Pancreas (tissue), 10 donors: ENCODE measurements at regions not wholly inside any gene's neighbourhood (a gene's known extent, or its start where the extent isn't known, plus 50 kb on each side); places are given as distances from the start of the nearest gene placed in this dataset.

Source experiments
- ATAC-seq, 4 donors: fragments of 200-7000 bp; cut with Tn5 transposase; one replicate each; pipeline versions ENCODE4 v1.8.0 to v1.9.1; 2020; ENCODE audit warnings: mild to moderate bottlenecking in 4 of 4, moderate library complexity in 4 of 4
- DNase-seq, 6 donors: peaks; one replicate each; pipeline ENCODE4 v3.0.0-alpha.2; 2020
- FAIRE-seq: peaks from 2 replicates; lab custom pipeline; 2012; peaks lifted over from hg19 to GRCh38; lab: Jason Lieb, UNC
- H3K27ac ChIP-seq, 4 donors: fragments of 200-600 bp; sonication (generic); 1 replicate in 3 of 4; 2 replicates in 1 of 4; pipeline versions ENCODE4 v1.5.0 to v1.8.0; 2020
- H3K27me3 ChIP-seq, 4 donors: fragments of 200-600 bp; one replicate each; pipeline ENCODE4 v1.8.0; 2021
- H3K36me3 ChIP-seq, 3 donors: fragments of 200-600 bp; sonication (generic) in 1 of 3; one replicate each; pipeline versions ENCODE4 v1.5.0 to v1.8.0; 2020 to 2021
- H3K4me1 ChIP-seq, 3 donors: fragments of 200-600 bp; one replicate each; pipeline ENCODE4 v1.8.0; 2021
- H3K4me3 ChIP-seq, 4 donors: fragments of 200-600 bp; sonication (generic) in 2 of 4; one replicate each; pipeline versions ENCODE4 v1.5.0 to v1.8.0; 2020 to 2021
- H3K9me3 ChIP-seq, 4 donors: fragments of 200-600 bp; one replicate each; pipeline ENCODE4 v1.8.0; 2021
- CTCF ChIP-seq, 4 donors: fragments of 200-600 bp; sonication (generic) in 3 of 4; IDR thresholded peaks; one replicate each; pipeline versions ENCODE4 v1.5.0 to v1.8.0; 2021; ENCODE audit warnings: antibody characterized with exemption in 4 of 4
- WGBS, 2 donors: extraction: QIAGEN DNeasy Blood & Tissue Kit; methylation state at CpG; one replicate each; pipeline ENCODE4 v1.1.7; 2013; 5-methylcytosine and 5-hydroxymethylcytosine counted together
- intact Hi-C, 3 donors: fragments of 100-400 bp; cut with DNase I; formaldehyde crosslinking; loops; one replicate each; pipeline versions ENCODE4 v1.11.1 to v1.14.2; 2022
- donor health status: healthy with polysubstance abuse.
- donor health status: DM: no; HTN: no; CAD: no; lungs with moderate emphysema.
- donor health status: DM: no; HTN: no; CAD: no.
- donor health status: control.
- donor health status: control.
- donor health status: Bipolar disorder and iron deficiency.
- donor health status: DM: yes; HTN: yes; CAD: no.
- donor health status: DM: no; HTN: no; CAD: no.
- donor health status: DM: no; HTN: no; CAD: no.
- donor health status: DM: yes; HTN: yes; CAD: no.

GRCh38 chr6:130517444-130517931, 151.7 kb downstream of the TMEM200A start:
- FAIRE-seq (no peak), ATAC-seq (peak in 1 of 4 donors; percentile 36), DNase-seq (no peak)
- WGBS, 2 donors = 54 to 55% methylated on average over 3 of the region's 3 CpGs
- Histone ChIP-seq H3K9me3 (no peaks in the 10 kb centered on the region), H3K27ac (no peak overlapping the region), H3K4me3 (no peak overlapping the region), H3K27me3 (no peaks in the 10 kb centered on the region), H3K4me1 (peaks cover 0 to 3% (median 0%) of the 10 kb centered on the region in 3 donors), H3K36me3 (no peaks in the 10 kb centered on the region)
- no peak for TF ChIP-seq CTCF (IDR thresholded peaks at IDR 0.05)
- intact Hi-C loops = no loop called here

GRCh38 chr6:130518588-130518987, 152.8 kb downstream of the TMEM200A start:
- ATAC-seq (no peak), FAIRE-seq (no peak), DNase-seq (no peak)
- Histone ChIP-seq H3K27me3 (no peaks in the 10 kb centered on the region), H3K36me3 (no peaks in the 10 kb centered on the region), H3K9me3 (no peaks in the 10 kb centered on the region), H3K4me3 (no peak overlapping the region), H3K4me1 (no peaks in the 10 kb centered on the region), H3K27ac (no peak overlapping the region)
- TF ChIP-seq CTCF (IDR thresholded peaks at IDR 0.05) = no peak
- intact Hi-C loops = no loop called here

- Histone ChIP-seq H3K36me3 (no peaks in the 10 kb centered on the region), H3K27ac (no peak overlapping the region), H3K9me3 (no peaks in the 10 kb centered on the region), H3K4me1 (no peaks in the 10 kb centered on the region), H3K27me3 (no peaks in the 10 kb centered on the region), H3K4me3 (no peak overlapping the region)
- no peak for DNase-seq
- no peak for FAIRE-seq
- no peak for ATAC-seq
- WGBS, 2 donors = 44 to 63% methylated on average over 3 of the region's 3 CpGs
- no peak for TF ChIP-seq CTCF (IDR thresholded peaks at IDR 0.05)
- intact Hi-C loops = no loop called here
Measured at GRCh38 chr6:130520221-130520620, 154.4 kb downstream of the TMEM200A start.

GRCh38 chr6:130520801-130521200, 155.0 kb downstream of the TMEM200A start:
- Histone ChIP-seq H3K9me3 (no peaks in the 10 kb centered on the region), H3K27ac (no peak overlapping the region), H3K27me3 (no peaks in the 10 kb centered on the region), H3K36me3 (no peaks in the 10 kb centered on the region), H3K4me1 (no peaks in the 10 kb centered on the region), H3K4me3 (no peak overlapping the region)
- TF ChIP-seq CTCF (IDR thresholded peaks at IDR 0.05) = no peak
- intact Hi-C loops = no loop called here
- WGBS, 2 donors = 47 to 65% methylated on average over 3 of the region's 3 CpGs
- FAIRE-seq = no peak
- no peak for ATAC-seq
- no peak for DNase-seq

- Histone ChIP-seq H3K27ac (no peak overlapping the region), H3K9me3 (no peaks in the 10 kb centered on the region), H3K4me1 (no peaks in the 10 kb centered on the region), H3K36me3 (no peaks in the 10 kb centered on the region), H3K4me3 (no peak overlapping the region), H3K27me3 (no peaks in the 10 kb centered on the region)
- DNase-seq (no peak), ATAC-seq (no peak), FAIRE-seq (no peak)
- intact Hi-C loops = no loop called here
- WGBS, 2 donors = 71 to 78% methylated on average over 5 of the region's 5 CpGs
- TF ChIP-seq CTCF (IDR thresholded peaks at IDR 0.05) = no peak
Measured at GRCh38 chr6:130524552-130524951, 158.7 kb downstream of the TMEM200A start.
